AG04449 (cell line): ENCODE measurements at regions not wholly inside any gene's neighbourhood (a gene's known extent, or its start where the extent isn't known, plus 50 kb on each side); places are given as distances from the start of the nearest gene placed in this dataset.

Experiments
- CTCF ChIA-PET: fragments of 350-600 bp; formaldehyde crosslinking; extraction: SDS; loops from one replicate; lab custom pipeline; 2021; ENCODE audit warnings: antibody characterized with exemption; lab: Yijun Ruan, JAX
- POLR2A ChIA-PET: fragments of 400-600, 350-600 bp; formaldehyde crosslinking; extraction: SDS; loops from one replicate; lab custom pipeline; 2020; ENCODE audit warnings: antibody characterized with exemption, inconsistent platforms; lab: Yijun Ruan, JAX
- DNase-seq: peaks from one replicate; pipeline ENCODE4 v3.0.0-alpha.2; 2010; ENCODE audit warnings: low read depth, low spot score
- H3K4me3 ChIP-seq: 2 replicates; pipeline ENCODE4 v1.5.1; 2011; ENCODE audit warnings: low read depth, mild to moderate bottlenecking, control low read depth, low read length
- CTCF ChIP-seq: IDR thresholded peaks from one replicate; pipeline ENCODE4 v1.5.1; 2011; ENCODE audit warnings: mild to moderate bottlenecking, moderate library complexity, low read length, control low read depth, inconsistent platforms; ENCODE audit not compliant: insufficient read depth; ENCODE audit errors: missing control alignments

- DNase-seq: no peak
- TF ChIP-seq CTCF: no peak
- CTCF ChIA-PET: no interaction called here
- POLR2A ChIA-PET: interaction anchor here (0.6 kb wide), 1 partner anchor 585 kb away, joined by 3 read pairs; no protein-coding TSS in a partner anchor
- no peak overlapping the region for H3K4me3 ChIP-seq
Measured at GRCh38 chr13:80263745-80264513, 77.0 kb downstream of the SPRY2 start.

- CTCF ChIA-PET: no interaction called here
- no peak for DNase-seq
- POLR2A ChIA-PET: no interaction called here
Measured at GRCh38 chr13:80262051-80262695, 78.8 kb downstream of the SPRY2 start.

GRCh38 chr13:80259159-80259558 lies 81.8 kb downstream of the SPRY2 start:
- H3K4me3 ChIP-seq: no peak overlapping the region
- CTCF ChIA-PET: no interaction called here
- DNase-seq: no peak
- POLR2A ChIA-PET: no interaction called here
- TF ChIP-seq CTCF: no peak

More at GRCh38 chr13:80262051-80262695, 78.8 kb downstream of the SPRY2 start:
- H3K4me3 ChIP-seq: no peak overlapping the region
- TF ChIP-seq CTCF: no peak

- DNase-seq: no peak
- ChIA-PET POLR2A (no interaction called here), CTCF (no interaction called here)
- H3K4me3 ChIP-seq: no peak overlapping the region
- TF ChIP-seq CTCF: no peak
Measured at GRCh38 chr13:80256352-80256932, 84.5 kb downstream of the SPRY2 start.

GRCh38 chr13:80255946-80256345 lies 85.0 kb downstream of the SPRY2 start:
- no peak overlapping the region for H3K4me3 ChIP-seq
- ChIA-PET CTCF (no interaction called here), POLR2A (no interaction called here)
- DNase-seq: no peak
- no peak for TF ChIP-seq CTCF

GRCh38 chr13:80251403-80251802 lies 89.5 kb downstream of the SPRY2 start:
- no peak overlapping the region for H3K4me3 ChIP-seq
- ChIA-PET POLR2A (no interaction called here), CTCF (interaction anchor here (0.9 kb wide), 1 partner anchor 475 kb away, joined by 4 read pairs; no protein-coding TSS in a partner anchor)
- TF ChIP-seq CTCF: no peak
- DNase-seq: no peak
